ENCODE measurements at regions not wholly inside any gene's neighbourhood (a gene's known extent, or its start where the extent isn't known, plus 50 kb on each side); places are given as distances from the start of the nearest gene placed in this dataset.
"Not testable (repeated sequence)": the region's sequence is repeated elsewhere in the genome, so short reads cannot be mapped to it uniquely, and the experiment has no call there.

DNA sequence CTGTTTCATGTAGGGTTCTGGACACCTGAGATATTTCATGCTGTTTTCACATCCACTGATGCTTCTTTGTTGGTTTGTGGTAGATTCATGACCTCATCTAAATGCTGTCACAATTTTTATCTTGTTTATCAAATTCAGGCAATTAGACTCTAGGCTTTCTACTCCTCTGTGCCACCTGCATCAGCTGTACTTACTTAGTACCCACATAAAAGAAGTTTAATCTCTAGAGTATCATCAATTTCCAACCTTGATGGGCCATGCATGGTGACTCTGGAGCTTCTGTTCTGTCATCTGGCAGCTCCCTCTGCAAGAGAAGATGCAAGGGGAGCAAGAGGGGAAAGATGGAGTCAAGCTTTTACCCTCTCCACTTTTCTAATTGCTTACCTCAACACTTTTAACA lies 195.9 kb upstream of the VWC2 start:
- ChIA-PET CTCF (no interaction called here), POLR2A (no interaction called here)

DNA sequence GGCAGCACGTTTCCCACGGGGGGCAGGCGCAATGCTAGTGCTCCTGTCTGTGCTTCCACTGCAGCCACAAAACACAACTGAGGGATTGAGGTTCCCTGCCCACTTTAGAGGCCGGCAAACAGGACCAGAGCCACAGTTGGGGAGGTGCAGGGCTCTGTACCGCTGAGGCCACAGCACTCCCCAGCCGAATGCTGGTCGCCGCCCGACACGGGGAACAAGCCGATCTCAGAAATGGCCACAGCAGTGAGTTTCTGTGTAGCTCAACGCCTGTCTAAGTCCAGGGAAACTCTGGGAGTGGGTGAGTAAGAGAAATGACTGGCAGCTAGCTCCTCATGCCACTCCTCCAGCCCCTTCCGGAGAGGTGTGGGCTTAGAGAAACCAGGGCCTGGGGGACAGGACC lies 194.0 kb upstream of the VWC2 start:
- ChIA-PET POLR2A (no interaction called here), CTCF (no interaction called here)

DNA sequence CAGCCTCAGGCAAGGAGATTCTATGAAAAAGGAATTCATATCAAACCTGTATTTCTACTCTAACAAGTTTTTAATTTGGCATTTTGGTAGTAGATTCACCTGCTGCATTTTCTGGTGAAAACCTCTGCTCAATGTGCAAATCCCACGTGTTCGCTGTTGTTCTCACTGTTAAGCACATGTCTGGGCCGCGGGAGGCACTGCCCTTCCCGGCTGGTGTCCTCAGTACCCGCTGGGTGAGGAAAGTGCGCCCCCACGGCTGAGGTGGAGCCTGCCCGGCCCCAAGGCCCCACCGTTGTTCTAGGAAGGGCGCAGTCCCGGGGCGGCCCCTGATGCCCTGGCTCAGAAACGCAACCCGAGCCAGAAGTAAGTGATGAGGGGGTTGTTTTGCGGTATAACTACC lies 193.4 kb upstream of the VWC2 start:
- ChIA-PET POLR2A (no interaction called here), CTCF (no interaction called here)

DNA sequence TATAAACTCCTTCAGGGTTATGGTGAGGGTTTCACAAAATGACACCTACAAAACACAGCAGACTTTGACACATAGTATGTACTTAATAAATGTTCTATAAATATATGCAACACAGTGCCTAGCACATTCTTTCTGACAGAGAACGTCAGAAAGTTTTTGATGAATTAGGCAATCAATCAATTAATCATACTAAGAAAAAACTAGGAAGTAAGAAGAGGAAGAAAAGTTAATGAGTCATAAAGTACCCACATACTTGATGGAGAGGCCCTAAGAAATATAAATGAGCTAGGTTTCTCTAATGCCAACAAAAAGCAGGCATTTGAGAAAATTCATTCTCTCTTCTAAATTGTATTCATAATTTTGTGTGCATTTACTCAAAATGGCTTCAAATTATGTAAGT lies 192.7 kb upstream of the VWC2 start:
- POLR2A ChIA-PET: no interaction called here
- CTCF ChIA-PET: no interaction called here

DNA sequence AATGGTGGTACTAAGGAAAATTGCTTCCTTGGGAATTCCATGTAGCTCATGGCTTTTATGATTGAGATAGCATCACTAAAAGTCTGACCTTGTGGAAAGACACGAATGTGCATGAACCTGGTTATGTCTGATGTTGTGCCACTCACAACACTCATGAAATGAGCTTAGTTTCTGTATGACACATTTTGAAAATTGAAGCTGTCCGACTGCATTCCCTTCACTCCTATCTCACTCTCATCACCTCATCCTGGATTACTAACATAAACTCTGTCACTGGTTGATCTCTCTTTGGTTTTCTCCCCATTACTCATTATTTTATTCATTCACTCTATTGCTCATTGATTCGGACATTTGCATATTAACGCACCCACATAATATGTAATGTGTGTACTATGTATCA lies 190.0 kb upstream of the VWC2 start:
- POLR2A ChIA-PET: no interaction called here
- CTCF ChIA-PET: no interaction called here

DNA sequence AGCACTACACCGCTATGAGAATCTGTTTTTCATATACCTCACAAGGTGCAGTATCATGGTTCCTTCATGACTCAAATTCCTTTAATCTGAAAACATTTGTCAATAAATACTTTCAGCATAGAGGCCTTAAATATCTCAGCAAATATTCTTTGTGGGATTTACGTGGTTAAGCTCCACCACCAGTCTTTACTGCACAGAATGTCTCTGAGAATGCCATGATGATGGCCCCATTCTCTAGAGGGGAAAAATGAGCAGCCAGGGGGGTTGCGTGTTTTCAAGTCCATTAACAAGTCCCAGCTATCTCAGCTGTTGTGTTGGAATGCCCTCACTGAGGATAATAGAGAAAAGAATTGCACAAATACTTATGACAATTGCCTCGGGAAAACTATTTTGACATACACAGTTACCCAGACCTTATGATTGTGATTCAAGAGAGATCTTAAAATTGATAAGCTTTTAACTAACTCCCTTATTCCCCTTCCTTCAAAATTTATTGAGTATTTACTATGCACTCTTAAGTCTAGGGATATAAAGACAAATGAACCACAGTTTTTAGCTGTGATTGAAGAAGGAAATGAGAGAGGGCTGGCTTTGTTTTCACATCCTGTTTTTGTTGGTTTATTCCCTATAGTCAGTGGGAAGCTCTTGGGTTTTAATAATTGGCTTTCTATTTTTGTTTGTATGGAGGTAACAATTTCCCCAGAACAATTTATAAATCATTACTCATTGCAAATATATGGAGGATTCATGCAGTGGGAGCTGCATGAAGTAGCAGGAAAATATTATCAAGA lies 176.5 kb upstream of the VWC2 start:
- POLR2A ChIA-PET: no interaction called here

DNA sequence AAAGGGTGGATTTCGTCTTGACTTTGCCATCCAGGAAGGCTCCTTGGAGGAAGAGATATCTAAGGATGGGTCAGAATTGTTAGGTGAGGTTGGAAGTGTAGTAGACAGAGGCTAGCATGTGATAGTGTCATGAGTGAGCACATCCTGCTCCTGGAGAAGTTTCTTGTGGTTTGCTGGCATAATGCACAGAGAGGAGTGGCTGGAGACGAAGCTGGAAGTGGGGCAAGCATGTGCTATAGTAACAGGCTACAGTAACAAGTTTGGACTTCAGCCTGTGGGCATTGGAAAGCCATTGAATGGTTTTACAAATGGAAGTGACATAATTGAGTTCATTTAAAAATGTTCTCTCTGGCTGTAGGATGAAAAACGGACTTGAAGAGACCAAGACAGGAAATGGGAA lies 175.6 kb upstream of the VWC2 start:
- CTCF ChIA-PET: no interaction called here
- POLR2A ChIA-PET: no interaction called here

More for the DNA sequence above, 176.5 kb upstream of the VWC2 start:
- CTCF ChIA-PET: no interaction called here

DNA sequence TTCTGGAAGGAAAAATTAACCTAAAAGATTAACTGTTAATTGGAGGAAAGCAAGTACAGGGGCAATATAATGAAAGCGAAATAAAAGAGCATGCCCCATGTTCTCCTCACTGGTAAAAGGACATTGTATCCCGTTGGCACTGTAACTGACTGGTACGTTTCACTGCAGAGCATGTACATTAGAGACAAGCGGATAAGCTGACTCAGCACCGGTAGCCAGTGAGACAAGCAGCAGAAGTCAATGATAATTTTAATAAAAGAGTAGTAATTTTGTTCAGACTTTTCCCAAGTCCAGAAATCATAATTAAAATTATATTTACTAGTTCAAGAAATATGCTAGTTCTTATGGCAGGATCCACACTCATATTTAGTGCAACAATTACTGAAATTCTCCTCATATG lies 161.5 kb upstream of the VWC2 start:
- POLR2A ChIA-PET: no interaction called here
- CTCF ChIA-PET: no interaction called here

DNA sequence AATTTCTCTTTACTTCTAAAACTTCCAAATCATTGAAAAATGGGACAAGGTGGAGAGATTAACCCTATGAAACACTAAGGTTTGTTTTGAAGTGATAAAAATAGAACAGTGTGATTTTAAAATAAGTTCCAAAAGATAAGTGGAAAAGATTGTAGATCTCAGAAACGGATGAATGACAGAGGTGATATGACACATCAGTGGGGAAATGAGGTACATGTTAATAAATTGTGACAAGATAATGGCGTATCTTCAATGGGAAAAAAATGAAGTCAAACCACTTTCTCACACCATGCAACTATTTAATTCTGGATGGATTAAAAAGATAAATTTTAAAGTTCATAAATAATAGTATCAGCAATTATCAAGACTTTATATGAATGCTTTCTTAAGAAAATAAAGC lies 159.7 kb upstream of the VWC2 start:
- ChIA-PET CTCF (no interaction called here), POLR2A (no interaction called here)

DNA sequence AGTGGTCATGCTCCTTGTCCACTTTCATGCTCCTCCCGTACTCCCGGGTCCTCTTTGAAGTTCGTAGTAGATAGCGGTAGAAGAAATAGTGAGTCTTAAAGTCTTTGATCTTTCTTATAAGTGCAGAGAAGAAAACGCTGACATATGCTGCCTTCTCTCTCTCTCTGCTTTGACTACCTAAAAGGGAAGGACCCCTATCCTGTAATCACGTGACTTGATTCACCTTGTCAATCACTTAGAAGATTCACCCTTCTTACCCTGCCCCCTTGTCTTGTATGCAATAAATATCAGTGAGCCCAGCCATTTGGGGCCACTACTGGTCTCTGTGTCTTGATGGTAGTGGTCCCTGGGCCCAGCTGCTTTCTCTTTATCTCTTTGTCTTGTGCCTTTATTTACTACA lies 158.5 kb upstream of the VWC2 start:
- CTCF ChIA-PET, POLR2A ChIA-PET: not testable (repeated sequence)

DNA sequence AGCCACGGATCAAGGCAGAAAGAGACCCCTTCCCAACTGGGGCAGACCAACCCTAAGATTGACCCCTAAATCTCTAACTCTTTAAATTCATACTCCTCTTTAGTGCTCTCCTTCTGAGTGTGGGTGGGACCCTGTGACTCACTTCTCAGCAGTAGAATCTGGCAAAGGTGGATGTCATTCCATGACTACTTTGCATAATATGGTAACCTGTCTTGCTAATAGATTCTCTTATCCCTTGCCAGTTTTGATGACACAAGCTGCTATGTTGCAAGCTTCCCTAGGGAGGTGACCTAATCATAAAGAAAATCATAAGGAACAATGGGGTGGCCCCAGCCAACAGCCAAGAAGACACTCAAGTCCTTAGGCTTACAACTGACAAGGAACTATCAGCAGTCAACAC lies 155.4 kb upstream of the VWC2 start:
- CTCF ChIA-PET: no interaction called here

DNA sequence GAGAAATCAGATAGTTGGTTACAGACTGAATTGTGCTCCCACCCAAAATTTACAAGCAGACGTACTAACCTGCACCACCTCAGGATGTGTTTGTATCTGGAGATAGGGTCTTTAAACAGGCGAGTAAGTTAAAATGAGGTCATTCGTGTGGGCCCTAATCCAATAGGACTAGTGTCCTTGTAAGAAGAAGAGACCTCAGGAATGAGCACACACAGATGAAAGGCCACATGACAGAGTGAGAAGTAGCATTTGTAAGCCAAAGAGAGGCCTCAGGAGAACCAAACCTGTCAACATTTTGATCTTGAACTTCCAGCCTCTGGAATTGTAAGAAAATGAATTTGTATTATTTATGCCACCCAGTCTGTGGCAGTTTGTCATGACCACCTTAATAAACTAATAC lies 149.5 kb upstream of the VWC2 start:
- ChIA-PET POLR2A (no interaction called here), CTCF (no interaction called here)

More for the DNA sequence above, 155.4 kb upstream of the VWC2 start:
- POLR2A ChIA-PET: no interaction called here

DNA sequence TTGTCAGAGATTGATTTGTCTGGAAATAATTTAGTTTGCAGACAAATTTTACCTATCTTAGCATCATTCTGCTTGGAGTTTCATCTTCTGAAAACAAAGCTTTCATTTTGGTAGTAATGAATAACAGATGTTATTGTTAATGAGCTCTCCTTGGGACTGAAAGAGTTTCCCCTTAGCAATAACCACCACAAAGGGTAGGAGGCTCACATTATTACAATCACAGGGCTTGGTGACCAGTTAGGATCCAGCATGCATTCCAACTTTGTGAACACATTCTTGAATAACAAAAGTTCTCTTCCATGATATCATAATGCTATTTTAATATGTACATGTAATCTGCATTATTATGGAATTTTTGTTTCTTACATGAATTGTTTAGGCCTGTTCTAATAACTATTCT lies 148.8 kb upstream of the VWC2 start:
- POLR2A ChIA-PET: no interaction called here
- CTCF ChIA-PET: no interaction called here

DNA sequence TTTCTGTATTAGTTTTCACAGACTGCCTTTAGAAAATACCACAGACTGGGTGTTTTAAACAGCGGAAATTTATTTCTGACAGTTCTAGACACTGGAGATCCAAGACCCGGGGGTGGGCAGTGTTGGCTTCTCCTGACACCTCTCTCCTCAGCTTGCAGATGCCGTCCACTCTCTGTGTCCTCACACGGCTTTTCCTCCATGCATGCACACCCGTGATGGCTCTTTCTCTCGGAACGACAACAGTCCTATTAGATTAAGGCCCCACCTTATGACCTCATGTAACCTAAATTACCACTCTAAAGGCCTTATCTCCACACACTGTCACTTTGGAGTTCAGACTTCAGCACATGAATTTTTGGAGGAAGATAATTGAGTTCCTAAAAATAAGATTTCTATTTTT lies 142.9 kb upstream of the VWC2 start:
- CTCF ChIA-PET: no interaction called here
- POLR2A ChIA-PET: interaction anchor here (0.7 kb wide), 1 partner anchor 10 kb away, joined by 3 read pairs; no protein-coding TSS in a partner anchor

DNA sequence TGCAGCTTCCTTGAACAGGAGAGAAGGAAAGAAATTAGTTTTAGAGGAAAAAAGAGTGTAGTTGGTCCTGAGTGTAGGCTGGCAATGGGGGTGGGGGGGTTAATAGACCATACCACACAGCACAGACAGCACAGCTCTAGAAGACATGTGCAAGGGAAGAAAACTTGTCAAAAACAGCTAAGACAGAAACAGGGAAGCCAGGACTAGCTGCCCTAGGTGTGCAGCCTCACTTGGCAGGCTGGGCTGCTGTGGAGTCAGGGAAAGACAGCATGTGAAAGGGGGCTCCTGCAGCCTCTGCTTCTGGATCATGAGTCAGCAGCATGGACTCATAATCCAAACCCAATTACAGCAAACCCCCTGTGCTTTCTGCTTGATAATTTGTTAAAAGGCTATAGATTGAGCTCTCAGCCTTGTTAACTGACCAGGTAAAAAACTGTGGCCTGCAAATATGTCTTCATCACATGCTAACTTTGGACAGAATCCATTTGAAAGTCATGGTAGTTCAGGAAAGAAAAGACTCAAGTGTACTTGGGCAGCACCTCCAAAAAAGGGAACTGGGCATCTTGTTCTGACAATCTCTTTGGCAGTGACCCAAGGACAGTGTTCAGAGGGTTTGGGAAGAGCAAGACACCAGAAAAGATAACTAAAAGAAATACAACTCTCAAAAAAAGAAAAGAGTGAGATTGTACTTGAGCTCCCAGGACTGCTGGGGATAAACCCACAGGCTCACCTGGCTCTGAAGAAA lies 142.2 kb upstream of the VWC2 start:
- CTCF ChIA-PET: no interaction called here
- POLR2A ChIA-PET: interaction anchor here (0.7 kb wide), 1 partner anchor 11 kb away, joined by 3 read pairs; no protein-coding TSS in a partner anchor

DNA sequence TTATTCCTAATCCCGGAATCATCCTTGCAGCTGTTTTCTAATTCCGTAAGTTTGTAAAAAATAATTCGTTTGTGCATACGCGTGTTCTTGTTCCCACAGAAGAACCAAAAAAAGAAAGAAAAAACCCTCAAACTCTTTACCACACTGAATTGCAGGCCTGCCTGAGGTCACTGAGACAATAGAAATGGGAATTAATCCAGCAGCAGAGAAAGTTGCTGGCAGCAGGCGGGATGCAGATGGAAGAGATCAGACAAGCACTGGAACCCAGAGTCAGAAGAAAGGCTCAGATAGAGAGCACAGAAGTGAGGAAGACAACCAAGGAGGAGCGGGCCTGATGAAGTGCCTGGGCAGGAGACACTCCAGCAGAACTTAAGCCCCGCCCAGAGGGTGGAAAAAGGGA lies 141.5 kb upstream of the VWC2 start:
- ChIA-PET CTCF (no interaction called here), POLR2A (no interaction called here)

DNA sequence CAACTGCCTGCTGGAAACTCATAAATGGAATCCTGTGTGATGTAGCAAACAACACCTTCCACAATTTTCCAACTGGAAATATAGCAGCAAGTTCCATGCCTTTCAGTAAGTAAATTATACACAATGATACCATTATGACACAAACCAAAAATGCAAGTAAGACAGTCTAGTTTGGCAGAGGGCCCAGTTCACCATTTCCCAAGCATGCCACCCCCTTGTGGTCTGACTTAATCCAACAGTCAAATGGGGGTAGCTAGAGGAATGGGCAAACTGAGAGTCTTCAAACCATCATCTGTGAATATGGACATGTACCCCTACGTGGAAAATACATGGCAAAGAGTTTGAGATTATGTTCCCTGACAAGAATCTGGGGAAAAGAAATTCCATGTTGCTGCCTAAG lies 137.6 kb upstream of the VWC2 start:
- ChIA-PET POLR2A (no interaction called here), CTCF (no interaction called here)

DNA sequence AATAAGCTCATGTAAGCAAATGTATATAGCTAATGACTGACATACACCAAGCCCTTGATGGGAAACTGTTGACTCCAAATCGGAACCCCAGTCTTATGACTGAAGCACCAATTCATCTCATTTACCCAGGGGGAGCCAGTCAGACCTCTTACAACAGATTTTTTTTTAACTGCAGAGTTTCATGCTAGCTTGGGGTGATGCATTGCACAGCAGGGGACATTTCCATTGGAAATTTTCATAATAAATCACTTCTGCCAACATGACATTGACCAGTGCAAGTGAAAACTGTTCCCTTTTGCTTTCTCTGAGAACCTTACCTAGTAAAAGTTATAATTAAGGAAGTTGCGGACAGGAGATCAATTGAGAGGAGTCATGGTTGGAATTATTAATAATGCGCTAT lies 137.0 kb upstream of the VWC2 start:
- CTCF ChIA-PET: no interaction called here

DNA sequence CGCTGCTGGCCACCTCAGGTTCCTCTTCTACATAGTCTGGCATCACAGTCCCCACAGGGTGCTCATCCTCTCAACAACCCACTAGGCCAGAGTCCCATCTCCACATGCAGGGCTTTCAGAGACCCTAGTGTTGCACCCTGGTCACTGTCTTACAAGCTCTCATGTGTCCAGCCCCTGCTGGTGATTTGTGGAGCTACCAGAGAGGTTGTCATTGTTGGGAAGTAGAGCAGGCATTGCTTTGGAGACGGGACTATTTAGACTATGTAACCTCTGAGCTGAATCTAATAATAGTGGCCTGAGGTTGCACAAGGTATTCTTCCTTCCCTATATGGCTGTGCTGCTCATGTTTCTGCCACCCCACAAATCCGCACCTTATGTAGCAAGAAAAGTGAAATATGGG lies 135.3 kb upstream of the VWC2 start:
- POLR2A ChIA-PET: no interaction called here
- CTCF ChIA-PET: no interaction called here

More for the DNA sequence above, 137.0 kb upstream of the VWC2 start:
- POLR2A ChIA-PET: no interaction called here

DNA sequence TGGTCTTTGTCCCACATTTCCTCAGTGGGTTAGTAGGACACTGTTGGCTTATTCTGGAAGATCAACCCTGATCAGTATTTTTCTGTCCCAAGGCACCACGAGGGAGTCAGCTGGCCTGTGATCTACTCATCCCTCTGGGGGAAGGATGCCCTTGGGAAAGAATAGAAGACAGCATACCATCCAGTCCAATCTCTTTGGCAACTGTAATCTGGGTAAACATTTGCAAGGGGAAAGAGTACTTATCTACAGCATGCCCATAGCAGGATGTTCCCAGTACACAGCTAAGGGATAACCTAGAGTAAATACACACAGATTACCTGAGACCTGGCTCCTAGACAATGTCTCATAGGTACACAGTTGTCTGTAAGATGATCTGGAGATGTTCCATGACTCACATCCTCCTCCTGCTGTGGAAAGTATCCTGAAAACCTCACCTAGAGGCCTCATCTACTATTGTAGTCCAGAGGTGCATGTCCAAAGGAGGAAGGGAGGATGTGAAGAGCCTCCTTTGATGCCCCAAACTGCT lies 134.3 kb upstream of the VWC2 start:
- CTCF ChIA-PET: no interaction called here
- POLR2A ChIA-PET: no interaction called here

DNA sequence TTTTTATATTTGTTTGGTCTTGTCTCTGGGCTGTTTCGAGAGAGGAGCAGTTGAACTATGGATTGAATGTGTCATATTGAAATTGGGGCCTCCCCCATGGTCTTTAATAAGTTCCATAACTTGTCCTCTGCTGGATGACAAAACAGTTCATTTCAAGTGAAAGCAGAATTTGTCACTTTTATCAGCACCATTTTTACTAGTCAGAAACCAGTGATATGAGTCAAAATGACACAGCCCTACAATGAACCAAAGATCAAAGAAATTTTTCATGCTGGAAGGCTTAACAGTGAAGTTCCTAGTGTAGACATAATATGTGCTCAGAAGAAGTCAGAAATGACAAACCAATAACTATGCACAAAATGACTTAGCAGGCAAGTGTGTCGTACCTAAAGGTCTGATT lies 133.6 kb upstream of the VWC2 start:
- ChIA-PET CTCF (no interaction called here), POLR2A (no interaction called here)

DNA sequence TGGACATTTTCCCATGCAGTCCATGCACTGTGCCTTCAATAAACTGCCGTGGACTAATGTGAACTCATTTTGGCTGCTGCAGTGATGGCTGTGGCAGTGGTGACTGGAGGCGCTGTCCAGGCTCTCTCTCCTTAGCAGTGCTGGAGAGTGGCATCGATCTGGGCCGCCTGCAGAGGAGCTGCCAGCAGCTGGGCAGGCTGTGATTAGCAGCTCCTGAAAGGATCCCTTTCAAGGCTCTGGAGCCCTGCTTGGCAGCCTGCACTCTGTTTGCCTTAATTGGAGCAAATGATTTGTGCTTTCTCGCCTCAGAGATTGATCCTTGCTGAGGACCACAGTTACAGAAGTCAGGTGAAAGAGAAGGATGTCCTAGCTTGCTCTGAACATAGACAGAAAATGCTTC lies 130.1 kb upstream of the VWC2 start:
- ChIA-PET CTCF (no interaction called here), POLR2A (no interaction called here)
